ENCODE measurements at regions not wholly inside any gene's neighbourhood (a gene's known extent, or its start where the extent isn't known, plus 50 kb on each side); places are given as distances from the start of the nearest gene placed in this dataset.
"Not testable (repeated sequence)": the region's sequence is repeated elsewhere in the genome, so short reads cannot be mapped to it uniquely, and the experiment has no call there.

- Histone ChIP-seq H3K4me3 (no peak overlapping the region), H3K27ac (no peak overlapping the region)
- no peak for DNase-seq (ENCODE audit: low spot score)
- TF ChIP-seq, protein P1, sequence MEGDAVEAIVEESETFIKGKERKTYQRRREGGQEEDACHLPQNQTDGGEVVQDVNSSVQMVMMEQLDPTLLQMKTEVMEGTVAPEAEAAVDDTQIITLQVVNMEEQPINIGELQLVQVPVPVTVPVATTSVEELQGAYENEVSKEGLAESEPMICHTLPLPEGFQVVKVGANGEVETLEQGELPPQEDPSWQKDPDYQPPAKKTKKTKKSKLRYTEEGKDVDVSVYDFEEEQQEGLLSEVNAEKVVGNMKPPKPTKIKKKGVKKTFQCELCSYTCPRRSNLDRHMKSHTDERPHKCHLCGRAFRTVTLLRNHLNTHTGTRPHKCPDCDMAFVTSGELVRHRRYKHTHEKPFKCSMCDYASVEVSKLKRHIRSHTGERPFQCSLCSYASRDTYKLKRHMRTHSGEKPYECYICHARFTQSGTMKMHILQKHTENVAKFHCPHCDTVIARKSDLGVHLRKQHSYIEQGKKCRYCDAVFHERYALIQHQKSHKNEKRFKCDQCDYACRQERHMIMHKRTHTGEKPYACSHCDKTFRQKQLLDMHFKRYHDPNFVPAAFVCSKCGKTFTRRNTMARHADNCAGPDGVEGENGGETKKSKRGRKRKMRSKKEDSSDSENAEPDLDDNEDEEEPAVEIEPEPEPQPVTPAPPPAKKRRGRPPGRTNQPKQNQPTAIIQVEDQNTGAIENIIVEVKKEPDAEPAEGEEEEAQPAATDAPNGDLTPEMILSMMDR (IDR thresholded peaks at IDR 0.05) = no peak
Measured at GRCh38 chr12:75855360-75855759, 176.2 kb downstream of the PHLDA1 start.

- TF ChIP-seq, protein P1 (IDR thresholded peaks at IDR 0.05) = no peak
- DNase-seq (ENCODE audit: low spot score) = no peak
Measured at GRCh38 chr12:75854681-75855309, 176.8 kb downstream of the PHLDA1 start.

GRCh38 chr12:75854137-75854536 lies 177.4 kb downstream of the PHLDA1 start:
- DNase-seq (ENCODE audit: low spot score); H3K27ac ChIP-seq; H3K4me3 ChIP-seq: not testable (repeated sequence)

More at GRCh38 chr12:75854681-75855309, 176.8 kb downstream of the PHLDA1 start:
- Histone ChIP-seq H3K4me3 (no peak overlapping the region), H3K27ac (no peak overlapping the region)

- H3K27ac ChIP-seq = no peak overlapping the region
- DNase-seq (ENCODE audit: low spot score) = no peak
- TF ChIP-seq, protein P1 (IDR thresholded peaks at IDR 0.05) = no peak
Measured at GRCh38 chr12:75853626-75854025, 177.9 kb downstream of the PHLDA1 start.

GRCh38 chr12:75852956-75853355 lies 178.6 kb downstream of the PHLDA1 start:
- DNase-seq (ENCODE audit: low spot score) = no peak
- TF ChIP-seq, protein P1 (IDR thresholded peaks at IDR 0.05) = no peak
- no peak overlapping the region for H3K27ac ChIP-seq

More at GRCh38 chr12:75853626-75854025, 177.9 kb downstream of the PHLDA1 start:
- no peak overlapping the region for H3K4me3 ChIP-seq

DNA sequence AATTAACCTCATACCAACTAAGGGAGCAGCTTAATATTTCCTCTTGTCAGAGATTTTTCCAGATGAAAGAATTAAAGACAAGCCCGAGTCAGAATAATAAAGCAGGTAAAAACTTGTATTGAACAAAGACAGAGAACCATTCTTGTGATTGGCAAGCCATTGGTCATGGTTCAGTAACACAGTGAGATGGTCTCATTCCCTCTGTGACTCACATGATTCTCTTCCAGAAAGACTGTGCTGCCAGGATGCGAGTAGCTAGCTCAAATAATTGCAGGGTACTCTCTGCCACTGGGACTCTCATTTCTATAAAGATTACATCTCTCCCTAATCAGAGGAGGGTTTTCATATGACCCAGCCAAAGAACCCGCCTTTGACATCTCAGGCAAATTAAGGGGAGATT lies 179.4 kb downstream of the PHLDA1 start:
- TF ChIP-seq, protein P1 (IDR thresholded peaks at IDR 0.05) = no peak
- DNase-seq (ENCODE audit: low spot score) = no peak
- no peak overlapping the region for H3K4me3 ChIP-seq
- no peak overlapping the region for H3K27ac ChIP-seq

More at GRCh38 chr12:75852956-75853355, 178.6 kb downstream of the PHLDA1 start:
- no peak overlapping the region for H3K4me3 ChIP-seq

DNA sequence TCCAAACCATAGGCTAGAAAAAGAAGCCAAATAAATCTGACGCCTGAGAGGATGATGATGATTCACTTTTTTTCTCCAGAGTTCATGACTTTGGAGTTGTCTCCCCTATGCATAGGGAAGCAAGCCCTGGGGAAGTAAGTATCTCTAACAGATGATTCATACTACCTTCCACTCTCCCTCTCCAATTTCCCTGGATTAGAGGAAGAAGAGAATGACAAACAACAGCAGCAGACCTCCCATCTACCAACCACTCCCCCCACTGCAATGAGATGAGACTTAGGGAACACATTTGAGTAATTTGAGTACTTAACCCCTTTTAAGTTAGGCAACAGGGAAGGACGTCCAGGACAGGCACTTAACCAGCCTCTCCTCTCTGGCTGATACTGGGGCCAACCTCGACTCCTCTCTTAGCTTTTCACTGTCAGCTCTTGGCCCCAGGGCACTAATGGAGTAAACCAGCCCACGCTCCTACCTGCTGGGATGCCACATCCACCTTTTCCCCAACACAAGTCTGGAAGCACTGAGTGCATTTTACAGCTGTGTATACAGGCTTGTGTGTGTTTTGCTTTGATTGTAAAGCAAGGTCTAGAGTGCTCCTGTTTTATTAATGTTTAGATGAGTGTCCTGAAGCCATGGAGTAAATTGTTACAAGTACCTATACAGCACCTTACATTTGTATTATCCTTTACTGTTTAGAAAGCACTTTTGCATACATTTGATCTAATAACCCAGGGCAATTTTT lies 180.7 kb downstream of the PHLDA1 start:
- H3K4me3 ChIP-seq = no peak overlapping the region
- TF ChIP-seq, protein P1 (IDR thresholded peaks at IDR 0.05) = no peak
- DNase-seq (ENCODE audit: low spot score) = no peak
- no peak overlapping the region for H3K27ac ChIP-seq

Data from coronary artery (tissue), 2 donors.